ENCODE measurements at regions not wholly inside any gene's neighbourhood (a gene's known extent, or its start where the extent isn't known, plus 50 kb on each side); places are given as distances from the start of the nearest gene placed in this dataset.

GRCh38 chr3:170641510-170642236, 55.8 kb upstream of the SLC7A14 start:
- TF ChIP-seq CTCF (conservative IDR thresholded peaks at IDR 0.05; ENCODE audit: low read length) (no peak), EZH2phosphoT487 (IDR thresholded peaks at IDR 0.05; ENCODE audit: borderline replicate concordance, low read depth, low read length) (no peak)

All from OCI-LY7 (cell line).